Activated CD4-positive, alpha-beta T cell treated with anti-CD3 and anti-CD28 coated beads, Interleukin-2, amount 10 ng/mL, durations not matched to agents 24 days and 14 days (primary cell): ENCODE measurements at regions not wholly inside any gene's neighbourhood (a gene's known extent, or its start where the extent isn't known, plus 50 kb on each side); places are given as distances from the start of the nearest gene placed in this dataset.
A peak's percentile ranks its signal among the peaks of the same experiment; 100 is the strongest.

ENCODE experiments used
- DNase-seq: peaks from one replicate; pipeline ENCODE4 v3.0.0; 2022
- H3K27ac Mint-ChIP-seq: one replicate; pipeline ENCODE4 v1.8.0; 2022; ENCODE audit warnings: mild to moderate bottlenecking, mixed read lengths
- H3K27me3 Mint-ChIP-seq: one replicate; pipeline ENCODE4 v1.8.0; 2022; ENCODE audit warnings: mixed read lengths
- H3K36me3 Mint-ChIP-seq: one replicate; pipeline ENCODE4 v1.8.0; 2022; ENCODE audit warnings: low read depth, mild to moderate bottlenecking, mixed read lengths
- H3K4me1 Mint-ChIP-seq: one replicate; pipeline ENCODE4 v1.8.0; 2021; ENCODE audit warnings: mixed read lengths
- H3K4me3 Mint-ChIP-seq: one replicate; pipeline ENCODE4 v1.8.0; 2022; ENCODE audit warnings: mild to moderate bottlenecking, moderate library complexity, mixed read lengths
- H3K9me3 Mint-ChIP-seq: one replicate; pipeline ENCODE4 v1.8.0; 2021; ENCODE audit warnings: mixed read lengths
- intact Hi-C: fragments of 100-400 bp; cut with micrococcal nuclease; formaldehyde crosslinking; loops from one replicate; pipeline ENCODE4 v1.15.1; 2023

DNA sequence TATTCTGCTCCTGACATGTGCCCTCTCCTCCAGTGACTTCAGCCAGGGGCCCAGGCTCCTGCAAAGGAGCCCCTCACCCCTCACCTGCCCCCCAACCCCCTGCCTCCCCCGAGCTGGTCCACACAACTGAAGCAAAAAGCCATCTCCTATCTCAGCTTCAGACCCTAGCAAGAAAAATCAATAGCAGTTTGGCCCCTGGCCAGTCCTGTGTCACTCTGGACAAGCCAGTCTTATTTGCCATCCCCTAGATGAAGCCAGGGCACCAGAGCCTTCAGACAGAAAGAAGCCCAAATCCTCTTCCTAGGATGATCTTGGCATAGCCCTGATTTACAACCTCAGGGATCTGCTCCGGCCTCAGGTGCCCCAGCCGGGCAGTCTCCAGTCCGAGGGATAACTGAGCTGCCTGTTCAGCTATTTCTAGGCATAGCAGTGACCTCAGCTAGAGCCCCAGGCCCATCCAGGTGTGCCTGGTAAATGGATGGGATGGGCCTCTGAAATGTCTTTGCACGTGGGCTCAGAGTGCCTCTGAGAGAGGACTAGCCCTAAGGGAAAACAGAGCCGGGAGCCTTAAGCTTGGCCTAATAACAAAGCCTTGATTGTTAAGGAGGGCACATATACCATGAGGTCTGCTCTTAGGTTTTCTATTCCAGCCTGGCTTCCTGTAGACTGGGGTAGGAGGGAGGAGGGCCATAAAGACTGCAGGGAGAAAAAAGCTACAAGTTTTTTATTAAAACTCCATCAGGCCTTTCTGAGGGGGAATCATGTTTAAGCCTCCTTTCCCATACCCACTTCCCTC, 242.0 kb downstream of the SHQ1 start:
- no peak for DNase-seq
- Mint-ChIP-seq H3K4me1 (no peaks in the 10 kb centered on the region), H3K27ac (no peak overlapping the region), H3K27me3 (peaks cover 10% of the 10 kb centered on the region), H3K4me3 (no peak overlapping the region), H3K36me3 (no peaks in the 10 kb centered on the region), H3K9me3 (peaks cover 8% of the 10 kb centered on the region)
- intact Hi-C loops, result no loop called here

DNA sequence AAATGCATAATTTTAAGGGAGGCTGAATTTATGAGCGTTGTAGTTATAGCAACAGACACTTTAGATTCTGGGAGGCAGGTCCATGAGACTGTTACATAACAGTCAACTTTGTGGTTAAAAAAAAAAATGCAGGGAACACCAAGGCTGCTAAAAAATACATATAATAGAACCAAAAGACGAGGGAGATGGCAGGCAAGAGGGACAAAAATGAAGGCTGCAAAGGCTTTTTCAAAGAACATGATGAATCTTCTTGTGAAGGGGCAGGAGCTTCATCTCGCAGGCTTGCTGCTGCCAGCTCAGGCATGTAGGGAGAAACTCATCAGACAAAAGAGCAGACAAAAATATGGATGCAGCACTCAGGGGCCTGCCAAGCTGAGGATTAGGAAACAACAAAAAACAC, 243.9 kb downstream of the SHQ1 start:
- H3K27ac Mint-ChIP-seq, result no peak overlapping the region
- intact Hi-C loops, result no loop called here
- no peaks in the 10 kb centered on the region for H3K4me1 Mint-ChIP-seq

DNA sequence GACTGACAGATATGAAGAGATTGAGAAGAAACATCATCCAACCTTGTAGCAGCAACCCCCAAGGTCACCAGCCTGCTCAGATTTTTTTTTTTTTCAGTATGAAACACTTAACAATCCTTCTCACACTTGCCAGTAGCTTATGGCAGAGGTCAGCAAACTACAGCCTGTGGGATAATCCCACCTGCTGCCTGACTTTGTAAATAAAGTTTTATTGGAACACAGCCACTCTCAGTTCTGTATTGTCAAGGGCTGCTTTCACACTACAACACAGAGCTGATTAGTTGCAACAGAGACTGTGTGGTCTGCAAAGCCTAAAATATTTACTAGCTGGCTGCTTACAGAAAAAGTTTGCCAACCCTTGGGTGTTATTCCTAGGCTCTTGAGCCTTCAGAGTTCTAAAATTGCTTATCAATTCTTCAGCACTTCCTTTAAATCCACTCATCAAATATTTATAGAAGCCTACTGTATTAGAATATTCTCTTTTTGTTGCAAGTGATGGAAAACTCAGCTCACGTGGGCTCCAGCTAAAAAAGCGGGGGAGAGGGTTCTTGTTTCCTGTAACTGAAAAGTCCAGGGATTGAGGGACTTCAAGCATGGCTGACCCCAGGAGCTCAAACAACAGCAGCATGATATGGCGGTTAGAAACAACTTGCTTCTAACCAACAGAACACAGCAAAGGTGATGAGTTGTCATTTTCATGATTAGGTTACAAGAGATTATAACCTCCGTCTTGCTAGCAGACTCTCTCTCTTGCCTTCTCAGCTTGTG, 246.1 kb downstream of the SHQ1 start:
- Mint-ChIP-seq H3K27ac (no peak overlapping the region), H3K36me3 (no peaks in the 10 kb centered on the region), H3K4me1 (peaks cover 2% of the 10 kb centered on the region), H3K9me3 (peaks cover 4% of the 10 kb centered on the region), H3K27me3 (peaks cover 10% of the 10 kb centered on the region), H3K4me3 (no peak overlapping the region)
- intact Hi-C loops, result no loop called here
- DNase-seq, result no peak

More for the DNA sequence above, 243.9 kb downstream of the SHQ1 start:
- H3K4me3 Mint-ChIP-seq, result no peak overlapping the region
- H3K36me3 Mint-ChIP-seq, result no peaks in the 10 kb centered on the region
- H3K27me3 Mint-ChIP-seq, result peaks cover 10% of the 10 kb centered on the region
- H3K9me3 Mint-ChIP-seq, result peaks cover 8% of the 10 kb centered on the region
- DNase-seq, result no peak

DNA sequence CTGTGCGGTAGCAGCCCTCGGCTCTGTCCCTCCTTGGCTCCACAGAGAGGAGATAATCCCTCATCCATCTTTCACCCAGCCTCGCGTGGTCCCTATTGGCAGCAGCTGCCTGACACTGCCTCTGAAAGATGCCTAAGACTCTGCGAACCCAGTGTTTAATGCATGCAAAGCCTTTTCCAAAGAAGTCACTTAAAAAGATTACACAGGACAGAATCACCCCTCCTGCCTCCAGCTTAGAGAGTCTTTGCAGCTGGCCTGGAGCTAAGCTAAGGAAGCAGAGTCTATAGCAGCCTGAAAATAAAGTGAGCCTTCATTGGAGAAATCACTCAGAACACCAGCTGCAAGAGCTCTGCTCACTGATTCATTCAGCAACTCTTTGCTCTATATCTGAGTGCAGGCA, 247.2 kb downstream of the SHQ1 start:
- H3K27me3 Mint-ChIP-seq, result peaks cover 10% of the 10 kb centered on the region
- intact Hi-C loops, result no loop called here
- H3K36me3 Mint-ChIP-seq, result no peaks in the 10 kb centered on the region
- H3K4me3 Mint-ChIP-seq, result no peak overlapping the region
- H3K27ac Mint-ChIP-seq, result no peak overlapping the region
- H3K9me3 Mint-ChIP-seq, result peaks cover 4% of the 10 kb centered on the region
- no peak for DNase-seq
- H3K4me1 Mint-ChIP-seq, result peaks cover 2% of the 10 kb centered on the region

DNA sequence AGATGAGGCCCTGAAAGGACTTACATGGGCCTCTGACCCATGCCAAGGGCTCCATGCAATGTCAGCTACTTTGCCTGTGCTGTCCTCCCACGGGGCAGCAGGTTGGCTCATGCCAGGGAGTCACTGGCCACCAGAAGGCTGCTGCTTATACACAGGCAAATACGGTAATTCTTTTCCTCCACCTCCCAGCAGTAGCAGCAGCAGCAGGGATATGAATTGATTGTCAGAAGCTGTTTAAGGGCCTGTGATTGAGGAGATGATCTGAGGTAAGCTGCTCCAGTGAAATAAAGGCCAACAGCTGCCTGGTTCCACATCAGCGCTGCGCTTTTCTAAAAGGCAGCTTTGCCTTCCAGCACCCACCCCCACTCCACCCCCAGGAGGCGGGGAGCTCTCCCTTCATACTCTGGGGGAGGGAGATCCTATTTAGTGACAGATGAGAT, 250.5 kb downstream of the SHQ1 start:
- no peak overlapping the region for H3K27ac Mint-ChIP-seq
- no peak overlapping the region for H3K4me3 Mint-ChIP-seq
- intact Hi-C loops, result no loop called here
- H3K4me1 Mint-ChIP-seq, result peaks cover 8% of the 10 kb centered on the region
- no peak for DNase-seq
- H3K27me3 Mint-ChIP-seq, result peaks cover 5% of the 10 kb centered on the region
- peaks cover 2% of the 10 kb centered on the region for H3K9me3 Mint-ChIP-seq
- no peaks in the 10 kb centered on the region for H3K36me3 Mint-ChIP-seq

DNA sequence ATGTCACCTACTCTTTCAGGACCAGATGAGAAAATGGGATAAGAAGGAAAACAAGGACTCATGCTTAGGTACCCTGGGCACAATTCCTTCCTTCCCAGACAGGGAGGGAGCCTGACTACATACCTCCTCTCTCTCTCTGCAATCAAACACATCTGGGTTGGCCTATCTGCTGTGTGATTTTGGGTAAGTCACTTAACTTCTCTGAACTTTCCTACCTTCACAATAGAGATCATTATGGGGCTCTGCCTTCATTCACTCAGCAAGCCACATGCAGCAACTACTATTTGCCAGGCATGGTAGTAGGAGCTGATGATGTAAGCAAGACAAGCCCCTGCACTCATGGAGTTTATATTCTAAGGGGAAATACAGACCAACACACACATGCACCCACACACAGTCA, 251.2 kb downstream of the SHQ1 start:
- H3K4me1 Mint-ChIP-seq, result peaks cover 8% of the 10 kb centered on the region

DNA sequence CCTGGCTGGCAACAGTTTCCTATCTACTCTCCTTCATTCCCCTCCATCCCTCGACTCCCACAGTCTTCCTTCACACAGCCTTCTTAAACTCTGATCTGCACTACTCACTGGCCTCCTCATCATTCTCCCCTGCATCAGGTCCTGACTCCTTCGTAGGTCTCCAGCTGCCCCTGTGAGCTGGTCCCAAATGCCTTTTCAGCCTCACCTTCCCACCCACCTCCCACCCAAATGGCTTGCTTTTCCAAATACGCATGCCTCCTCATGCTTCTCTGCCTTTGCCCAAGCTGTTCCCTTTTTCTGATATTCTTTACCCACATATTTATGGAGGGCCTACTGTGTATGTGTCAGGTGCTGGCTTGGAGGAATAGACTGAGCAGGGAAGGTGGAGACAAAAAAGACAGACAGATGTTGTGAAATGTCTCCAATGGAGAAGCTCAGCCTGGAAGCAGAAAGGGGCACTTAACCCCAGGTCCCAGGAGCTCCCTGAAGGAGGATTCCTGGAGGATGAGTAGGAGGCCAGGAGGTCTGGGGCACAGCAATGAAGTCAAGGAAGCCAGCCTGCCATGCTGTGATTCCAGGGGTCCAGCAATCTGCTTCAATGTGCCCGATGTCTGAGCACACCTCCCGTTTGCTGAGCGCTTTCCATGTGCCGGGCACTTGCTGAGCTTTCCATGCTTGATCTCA, 252.2 kb downstream of the SHQ1 start:
- no peaks in the 10 kb centered on the region for H3K36me3 Mint-ChIP-seq
- H3K4me3 Mint-ChIP-seq, result no peak overlapping the region
- no peak for DNase-seq
- H3K4me1 Mint-ChIP-seq, result peaks cover 8% of the 10 kb centered on the region
- peak overlapping the region; percentile 14 for H3K27ac Mint-ChIP-seq
- no peaks in the 10 kb centered on the region for H3K27me3 Mint-ChIP-seq
- no peaks in the 10 kb centered on the region for H3K9me3 Mint-ChIP-seq
- intact Hi-C loops, result no loop called here

More for the DNA sequence above, 251.2 kb downstream of the SHQ1 start:
- DNase-seq, result no peak
- intact Hi-C loops, result no loop called here
- H3K27ac Mint-ChIP-seq, result no peak overlapping the region
- no peaks in the 10 kb centered on the region for H3K9me3 Mint-ChIP-seq
- no peak overlapping the region for H3K4me3 Mint-ChIP-seq
- peaks cover 3% of the 10 kb centered on the region for H3K27me3 Mint-ChIP-seq
- H3K36me3 Mint-ChIP-seq, result no peaks in the 10 kb centered on the region

DNA sequence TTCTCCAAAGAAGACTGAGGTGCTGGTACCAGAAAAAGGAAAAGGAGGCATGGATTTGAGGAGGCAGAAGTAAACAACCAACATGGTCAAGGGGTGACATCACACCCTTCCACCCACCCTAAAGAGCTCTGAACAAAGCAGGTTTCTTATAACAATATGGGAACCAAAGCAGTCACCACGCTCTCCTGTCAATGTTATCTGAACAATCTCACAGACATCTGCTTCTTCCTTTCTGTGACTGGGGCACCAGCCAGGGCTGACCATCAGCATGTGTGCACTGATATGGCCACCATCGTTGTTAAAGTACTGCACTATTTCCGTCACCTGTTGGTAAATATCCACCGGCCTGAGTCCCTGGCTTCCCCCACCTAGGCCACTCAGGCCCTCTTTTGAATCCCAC, 252.9 kb downstream of the SHQ1 start:
- H3K36me3 Mint-ChIP-seq, result no peaks in the 10 kb centered on the region
- no peaks in the 10 kb centered on the region for H3K9me3 Mint-ChIP-seq
- DNase-seq, result no peak
- intact Hi-C loops, result no loop called here
- peaks cover 8% of the 10 kb centered on the region for H3K4me1 Mint-ChIP-seq
- H3K4me3 Mint-ChIP-seq, result no peak overlapping the region
- no peaks in the 10 kb centered on the region for H3K27me3 Mint-ChIP-seq
- H3K27ac Mint-ChIP-seq, result no peak overlapping the region

DNA sequence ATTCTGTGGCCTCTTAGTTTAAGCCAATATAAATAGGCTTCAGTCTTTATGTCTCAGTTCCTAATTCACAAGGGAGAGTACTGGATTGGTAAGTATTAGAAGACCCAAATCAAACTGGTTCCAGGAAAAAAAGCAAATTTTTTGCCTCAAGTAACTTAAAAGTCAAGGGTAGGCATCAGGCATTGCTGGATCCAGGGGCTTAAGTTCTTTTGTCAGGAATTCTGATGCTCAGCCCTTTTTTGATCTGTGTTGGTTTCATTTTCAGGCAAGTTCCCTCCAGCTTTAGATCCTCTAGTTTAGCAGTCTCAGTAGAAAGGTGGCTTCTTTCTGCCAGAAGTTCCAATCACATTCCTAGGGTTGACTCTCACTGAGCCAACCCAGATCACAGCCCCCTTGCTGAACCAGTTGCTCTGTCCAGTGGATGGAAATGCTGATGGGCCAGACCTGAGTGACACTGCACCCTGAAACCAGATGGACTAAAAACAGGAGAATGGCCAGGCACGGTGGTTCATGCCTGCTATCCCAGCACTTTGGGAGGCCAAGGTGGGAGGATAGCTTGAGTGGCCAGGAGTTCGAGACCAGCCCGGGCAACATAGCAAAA, 253.5 kb downstream of the SHQ1 start:
- no peak for DNase-seq
- no peaks in the 10 kb centered on the region for H3K9me3 Mint-ChIP-seq
- H3K36me3 Mint-ChIP-seq, result no peaks in the 10 kb centered on the region
- peaks cover 8% of the 10 kb centered on the region for H3K4me1 Mint-ChIP-seq
- H3K27me3 Mint-ChIP-seq, result no peaks in the 10 kb centered on the region
- intact Hi-C loops, result loop anchor here (5.0 kb wide), 1 partner anchor 37 kb away; no protein-coding TSS in a partner anchor
- H3K4me3 Mint-ChIP-seq, result no peak overlapping the region
- no peak overlapping the region for H3K27ac Mint-ChIP-seq

DNA sequence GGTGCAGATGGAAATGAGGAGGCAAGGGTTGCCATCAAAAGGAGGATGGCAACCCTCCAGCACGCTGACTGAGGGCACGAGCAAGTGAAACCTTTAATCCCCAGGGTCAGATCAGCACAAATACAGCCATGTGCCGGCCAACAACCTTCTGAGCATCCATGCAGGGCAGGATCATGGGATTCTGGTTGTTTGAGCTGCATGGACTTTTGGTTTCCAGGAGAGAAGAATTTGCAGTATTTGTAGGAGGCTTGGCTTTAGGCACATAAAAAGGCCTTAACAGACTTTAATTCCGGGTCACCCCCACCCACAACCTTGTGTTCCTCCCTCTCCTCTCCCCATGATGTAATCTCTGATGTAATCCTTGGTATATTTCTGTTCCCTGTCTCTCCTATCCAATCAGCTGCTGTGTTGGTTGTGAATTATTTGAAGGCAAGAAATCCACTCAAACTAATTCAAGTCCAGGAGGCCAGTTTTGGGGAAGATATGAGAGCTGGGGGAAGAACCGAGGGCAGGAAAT, 254.3 kb downstream of the SHQ1 start:
- Mint-ChIP-seq H3K4me3 (no peak overlapping the region), H3K9me3 (no peaks in the 10 kb centered on the region), H3K27ac (no peak overlapping the region), H3K36me3 (no peaks in the 10 kb centered on the region), H3K27me3 (no peaks in the 10 kb centered on the region), H3K4me1 (peaks cover 8% of the 10 kb centered on the region)
- intact Hi-C loops, result loop anchor here (5.0 kb wide), 1 partner anchor 37 kb away; no protein-coding TSS in a partner anchor
- DNase-seq, result no peak

DNA sequence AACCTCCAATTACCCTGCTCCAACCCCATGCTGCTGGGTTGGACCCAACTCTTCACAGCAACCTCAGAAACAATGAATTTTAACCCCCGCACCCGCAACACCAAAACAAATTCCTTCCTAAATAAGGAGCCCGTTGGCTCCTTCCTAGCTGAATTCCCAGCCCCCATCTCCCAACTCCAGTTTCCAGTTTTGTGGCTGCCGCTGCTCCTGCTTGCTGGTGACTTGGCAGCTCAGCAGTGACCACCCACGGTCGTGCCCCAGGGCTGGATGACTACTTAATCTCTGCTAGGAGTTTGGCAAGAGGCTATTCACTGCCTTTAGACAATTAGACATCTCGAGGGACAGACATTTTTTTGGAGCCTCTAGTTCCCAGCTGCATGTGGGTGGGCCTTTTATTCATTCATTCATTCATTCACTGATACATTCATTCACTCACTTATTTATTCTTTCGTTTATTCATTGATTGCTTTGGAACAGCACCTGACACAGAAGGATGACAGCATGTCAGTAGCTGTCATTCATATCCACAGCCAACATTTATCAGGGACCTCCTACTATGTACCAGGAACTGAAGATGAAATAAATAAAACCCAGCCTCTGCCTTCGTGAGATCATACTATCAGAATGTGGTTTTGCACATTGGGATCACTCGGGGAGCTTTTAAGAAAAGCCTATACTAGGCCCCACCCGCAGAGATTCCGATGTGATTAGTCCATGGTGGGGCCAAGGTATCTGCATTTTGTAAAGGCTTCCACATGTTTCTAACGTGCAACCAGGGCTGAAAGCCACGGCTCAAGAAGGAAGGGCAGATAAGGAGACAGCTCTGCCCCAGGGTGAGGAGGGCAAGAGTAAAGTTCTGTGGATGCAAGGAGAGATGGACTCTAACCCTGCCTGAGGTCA, 256.5 kb downstream of the SHQ1 start:
- intact Hi-C loops, result loop anchor here (5.0 kb wide), 1 partner anchor 34 kb away; no protein-coding TSS in a partner anchor

DNA sequence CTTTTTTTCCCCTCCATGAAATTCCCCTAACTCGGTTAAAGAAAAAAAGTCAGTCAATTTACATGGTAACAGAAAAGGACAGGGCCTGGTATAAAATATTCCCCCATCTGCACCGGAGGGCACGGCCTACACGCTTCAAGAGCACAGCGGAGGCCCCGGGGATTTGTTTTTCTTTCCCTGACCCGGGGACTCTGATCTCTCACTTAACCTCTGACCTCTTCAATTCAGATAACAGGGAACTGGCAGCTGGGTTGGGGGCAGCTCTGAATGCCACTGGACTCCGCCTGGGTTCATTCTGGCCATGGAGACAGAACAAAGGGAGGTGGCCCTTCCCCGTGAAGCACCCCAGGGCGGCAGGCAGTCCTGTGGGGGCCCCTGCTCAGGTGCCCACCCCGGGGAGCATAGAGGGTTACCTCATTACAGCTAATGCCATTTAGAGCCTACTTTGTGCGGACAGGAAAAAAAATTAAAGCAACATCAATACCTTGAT, 257.5 kb downstream of the SHQ1 start:
- Mint-ChIP-seq H3K9me3 (no peaks in the 10 kb centered on the region), H3K36me3 (no peaks in the 10 kb centered on the region), H3K4me1 (peaks cover 6% of the 10 kb centered on the region), H3K27ac (no peak overlapping the region), H3K4me3 (no peak overlapping the region), H3K27me3 (no peaks in the 10 kb centered on the region)
- intact Hi-C loops, result loop anchor here (5.0 kb wide), 1 partner anchor 33 kb away; no protein-coding TSS in a partner anchor
- DNase-seq, result no peak

More for the DNA sequence above, 256.5 kb downstream of the SHQ1 start:
- DNase-seq, result no peak
- H3K27me3 Mint-ChIP-seq, result no peaks in the 10 kb centered on the region
- H3K27ac Mint-ChIP-seq, result no peak overlapping the region
- peaks cover 6% of the 10 kb centered on the region for H3K4me1 Mint-ChIP-seq
- no peaks in the 10 kb centered on the region for H3K36me3 Mint-ChIP-seq
- H3K9me3 Mint-ChIP-seq, result no peaks in the 10 kb centered on the region
- no peak overlapping the region for H3K4me3 Mint-ChIP-seq
